ENCODE measurements at regions not wholly inside any gene's neighbourhood (a gene's known extent, or its start where the extent isn't known, plus 50 kb on each side); places are given as distances from the start of the nearest gene placed in this dataset.

DNA sequence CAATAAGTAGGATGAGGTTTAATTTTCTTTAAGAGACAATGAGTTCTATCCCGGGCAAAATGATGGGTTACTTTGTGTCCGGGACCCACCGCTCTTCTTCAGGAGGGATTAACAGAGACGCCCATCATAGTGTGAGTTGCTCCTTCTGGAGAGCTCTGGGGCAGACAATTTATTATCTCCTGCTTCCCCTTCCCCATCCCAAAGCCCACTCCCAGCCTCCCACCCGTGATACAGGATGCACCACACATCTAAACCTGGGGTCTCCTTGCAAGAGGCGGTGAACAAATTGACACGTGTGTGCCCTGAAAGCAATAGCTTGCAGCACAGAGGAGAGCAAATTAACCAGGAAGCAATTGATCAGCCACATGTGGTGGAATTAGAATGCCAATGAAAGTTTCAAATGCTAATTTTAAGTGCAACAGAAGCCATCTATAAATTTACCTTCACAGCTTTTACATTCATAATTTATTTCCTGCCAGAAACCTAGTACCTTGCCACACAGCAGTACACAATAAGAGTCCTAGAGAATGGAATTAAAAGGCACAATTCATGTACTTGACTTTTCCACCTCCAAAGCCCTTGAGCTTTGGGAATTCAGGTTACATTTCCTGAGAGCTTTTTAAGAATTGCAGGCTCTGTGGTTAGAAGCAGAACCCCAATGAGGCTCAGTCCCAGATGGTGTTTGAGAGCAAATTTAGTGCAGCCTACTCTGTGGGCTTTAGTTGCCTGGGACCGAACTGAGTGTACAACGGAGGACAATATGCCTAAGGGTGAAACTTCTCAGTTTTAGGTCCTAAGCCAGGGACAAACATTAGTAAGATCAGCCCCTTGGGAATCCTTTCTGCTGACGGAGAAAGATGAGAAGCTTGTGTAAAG is 399.6 kb downstream of the MED10 start:
- H3K4me3 ChIP-seq = no peak overlapping the region
- H3K9me3 ChIP-seq = no peaks in the 10 kb centered on the region
- H3K27ac ChIP-seq = peak overlapping the region in 1 of 2 donors; percentile 43
- TF ChIP-seq, protein P1, sequence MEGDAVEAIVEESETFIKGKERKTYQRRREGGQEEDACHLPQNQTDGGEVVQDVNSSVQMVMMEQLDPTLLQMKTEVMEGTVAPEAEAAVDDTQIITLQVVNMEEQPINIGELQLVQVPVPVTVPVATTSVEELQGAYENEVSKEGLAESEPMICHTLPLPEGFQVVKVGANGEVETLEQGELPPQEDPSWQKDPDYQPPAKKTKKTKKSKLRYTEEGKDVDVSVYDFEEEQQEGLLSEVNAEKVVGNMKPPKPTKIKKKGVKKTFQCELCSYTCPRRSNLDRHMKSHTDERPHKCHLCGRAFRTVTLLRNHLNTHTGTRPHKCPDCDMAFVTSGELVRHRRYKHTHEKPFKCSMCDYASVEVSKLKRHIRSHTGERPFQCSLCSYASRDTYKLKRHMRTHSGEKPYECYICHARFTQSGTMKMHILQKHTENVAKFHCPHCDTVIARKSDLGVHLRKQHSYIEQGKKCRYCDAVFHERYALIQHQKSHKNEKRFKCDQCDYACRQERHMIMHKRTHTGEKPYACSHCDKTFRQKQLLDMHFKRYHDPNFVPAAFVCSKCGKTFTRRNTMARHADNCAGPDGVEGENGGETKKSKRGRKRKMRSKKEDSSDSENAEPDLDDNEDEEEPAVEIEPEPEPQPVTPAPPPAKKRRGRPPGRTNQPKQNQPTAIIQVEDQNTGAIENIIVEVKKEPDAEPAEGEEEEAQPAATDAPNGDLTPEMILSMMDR (IDR thresholded peaks at IDR 0.05) = no peak
- no peak for TF ChIP-seq POLR2A (IDR thresholded peaks at IDR 0.05)
- TF ChIP-seq POLR2AphosphoS5 (IDR thresholded peaks at IDR 0.05) = no peak
- no peak for DNase-seq (ENCODE audit: low spot score)
- H3K4me1 ChIP-seq (replicated peaks) = no peaks in the 10 kb centered on the region
- 63% methylated on average over 10 of the region's 10 CpGs for WGBS
- H3K36me3 ChIP-seq = no peaks in the 10 kb centered on the region
- H3K27me3 ChIP-seq (replicated peaks; ENCODE audit: insufficient read depth) = no peaks in the 10 kb centered on the region
- intact Hi-C loops (cut with DNase I) = no loop called here

DNA sequence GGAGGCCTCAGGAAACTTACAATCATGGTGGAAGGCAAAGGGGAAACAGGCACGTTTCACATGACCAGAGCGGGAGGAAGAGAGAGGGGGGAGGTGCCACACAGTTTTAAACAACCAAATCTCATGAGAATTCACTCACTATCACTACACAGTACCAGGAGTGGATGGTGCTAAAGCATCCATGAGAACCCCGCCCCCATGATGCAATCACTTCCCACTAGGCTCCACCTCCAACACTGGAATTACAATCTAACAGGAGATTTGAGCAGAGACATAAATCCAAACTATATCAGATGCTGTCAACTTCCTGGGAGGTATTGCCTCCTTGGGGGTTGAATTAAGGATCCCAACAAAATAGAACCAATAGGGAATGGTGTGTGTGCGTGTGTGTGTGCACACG is 407.1 kb downstream of the MED10 start:
- DNase-seq (ENCODE audit: low spot score) = no peak
- H3K4me1 ChIP-seq (replicated peaks) = peaks cover 3% of the 10 kb centered on the region
- no peaks in the 10 kb centered on the region for H3K36me3 ChIP-seq
- H3K4me3 ChIP-seq = no peak overlapping the region
- WGBS = 92% methylated on average over 5 of the region's 5 CpGs
- intact Hi-C loops (cut with DNase I) = no loop called here
- TF ChIP-seq, protein P1 (IDR thresholded peaks at IDR 0.05) = no peak
- TF ChIP-seq POLR2AphosphoS5 (IDR thresholded peaks at IDR 0.05) (no peak), POLR2A (IDR thresholded peaks at IDR 0.05) (no peak)
- H3K27ac ChIP-seq = no peak overlapping the region
- no peaks in the 10 kb centered on the region for H3K27me3 ChIP-seq (replicated peaks; ENCODE audit: insufficient read depth)
- H3K9me3 ChIP-seq = no peaks in the 10 kb centered on the region

DNA sequence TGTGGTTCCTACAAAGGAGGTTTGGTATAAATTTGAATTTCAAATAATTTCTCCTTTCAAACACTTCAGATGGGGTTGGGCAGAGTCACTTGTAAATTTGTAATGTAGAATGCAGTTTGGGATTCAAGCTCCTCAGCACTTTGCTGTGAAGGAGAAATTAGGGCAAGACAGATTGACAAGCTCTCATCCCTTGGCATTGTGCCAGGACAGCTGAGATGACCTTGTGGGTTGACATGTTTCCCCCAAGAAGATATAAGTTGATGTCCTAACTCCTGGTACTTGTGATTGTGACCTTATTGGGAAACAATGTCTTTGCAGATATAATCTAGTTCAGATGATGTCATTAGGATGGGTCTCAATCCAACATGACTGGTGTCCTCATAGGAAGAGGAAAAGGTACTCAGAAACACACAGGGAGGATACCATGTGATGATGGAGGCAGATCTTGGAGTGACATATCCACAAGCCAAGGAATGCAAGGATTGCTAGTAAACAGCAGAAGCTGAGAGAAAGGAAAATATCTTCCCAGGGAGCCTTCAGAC is 408.3 kb downstream of the MED10 start:
- H3K27me3 ChIP-seq (replicated peaks; ENCODE audit: insufficient read depth) = no peaks in the 10 kb centered on the region
- TF ChIP-seq POLR2A (IDR thresholded peaks at IDR 0.05) (no peak), POLR2AphosphoS5 (IDR thresholded peaks at IDR 0.05) (no peak)
- TF ChIP-seq, protein P1 (IDR thresholded peaks at IDR 0.05) = no peak
- intact Hi-C loops (cut with DNase I) = no loop called here

DNA sequence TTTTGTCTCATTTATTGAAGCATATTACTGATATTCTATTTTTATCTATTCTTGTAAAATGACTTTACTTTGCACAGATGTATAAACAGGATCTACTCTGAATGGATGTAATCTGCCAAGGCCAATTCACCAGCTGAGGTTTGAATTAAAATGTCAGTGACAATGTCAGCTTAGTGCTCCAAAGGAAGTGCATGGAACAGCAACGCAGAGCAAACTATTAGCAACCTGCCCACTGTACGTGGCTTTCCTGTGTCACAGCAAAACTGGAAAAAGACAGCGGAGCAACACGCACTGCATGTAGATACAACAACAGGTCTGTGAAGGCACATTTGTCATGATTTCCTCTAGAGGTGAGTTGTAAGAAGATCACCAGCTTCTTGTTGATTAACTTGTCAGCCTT is 409.4 kb downstream of the MED10 start:
- no peak for DNase-seq (ENCODE audit: low spot score)
- H3K4me3 ChIP-seq = no peak overlapping the region
- TF ChIP-seq, protein P1 (IDR thresholded peaks at IDR 0.05) = no peak
- H3K27me3 ChIP-seq (replicated peaks; ENCODE audit: insufficient read depth) = no peaks in the 10 kb centered on the region
- peaks cover 3% of the 10 kb centered on the region for H3K4me1 ChIP-seq (replicated peaks)
- intact Hi-C loops (cut with DNase I) = no loop called here
- 61% methylated on average over 4 of the region's 4 CpGs for WGBS
- no peak overlapping the region for H3K27ac ChIP-seq
- H3K9me3 ChIP-seq = no peaks in the 10 kb centered on the region
- no peaks in the 10 kb centered on the region for H3K36me3 ChIP-seq

More for the DNA sequence above, 408.3 kb downstream of the MED10 start:
- Histone ChIP-seq H3K36me3 (no peaks in the 10 kb centered on the region), H3K27ac (no peak overlapping the region), H3K4me1 (replicated peaks) (peaks cover 3% of the 10 kb centered on the region), H3K9me3 (no peaks in the 10 kb centered on the region), H3K4me3 (no peak overlapping the region)
- DNase-seq (ENCODE audit: low spot score) = no peak

DNA sequence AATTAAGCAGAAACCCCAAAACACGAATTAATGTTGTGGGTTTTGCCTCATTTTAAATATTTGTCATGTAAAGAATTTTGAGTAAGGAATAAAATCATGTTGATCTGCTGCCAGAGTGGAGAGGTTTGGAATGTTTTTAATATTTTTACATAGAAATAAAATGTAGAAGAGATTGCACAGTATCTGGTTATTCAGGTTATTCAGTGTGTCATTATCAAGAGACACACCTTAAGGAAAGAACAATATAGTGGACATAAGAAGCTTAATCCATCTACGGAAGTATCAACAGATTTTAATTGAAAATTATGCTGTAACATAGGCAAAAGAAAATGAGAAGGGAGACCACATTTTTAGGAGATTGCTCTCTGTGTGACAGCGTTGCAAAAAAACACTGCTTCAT is 410.4 kb downstream of the MED10 start:
- Histone ChIP-seq H3K4me3 (no peak overlapping the region), H3K4me1 (replicated peaks) (peaks cover 3% of the 10 kb centered on the region), H3K9me3 (no peaks in the 10 kb centered on the region), H3K27ac (no peak overlapping the region), H3K27me3 (replicated peaks; ENCODE audit: insufficient read depth) (no peaks in the 10 kb centered on the region), H3K36me3 (no peaks in the 10 kb centered on the region)
- intact Hi-C loops (cut with DNase I) = no loop called here
- no peak for DNase-seq (ENCODE audit: low spot score)
- TF ChIP-seq, protein P1 (IDR thresholded peaks at IDR 0.05) = no peak
- TF ChIP-seq POLR2A (IDR thresholded peaks at IDR 0.05) (no peak), POLR2AphosphoS5 (IDR thresholded peaks at IDR 0.05) (no peak)
- WGBS = 44% methylated on average over 3 of the region's 3 CpGs
